GM18502 (cell line): ENCODE measurements at regions not wholly inside any gene's neighbourhood (a gene's known extent, or its start where the extent isn't known, plus 50 kb on each side); places are given as distances from the start of the nearest gene placed in this dataset.

Source experiments
- ATAC-seq: cut with Tn5 transposase; IDR thresholded peaks from one replicate; pipeline ENCODE4 v1.9.1; 2021; ENCODE audit warnings: mild to moderate bottlenecking; ENCODE audit not compliant: unreplicated experiment, poor library complexity

DNA sequence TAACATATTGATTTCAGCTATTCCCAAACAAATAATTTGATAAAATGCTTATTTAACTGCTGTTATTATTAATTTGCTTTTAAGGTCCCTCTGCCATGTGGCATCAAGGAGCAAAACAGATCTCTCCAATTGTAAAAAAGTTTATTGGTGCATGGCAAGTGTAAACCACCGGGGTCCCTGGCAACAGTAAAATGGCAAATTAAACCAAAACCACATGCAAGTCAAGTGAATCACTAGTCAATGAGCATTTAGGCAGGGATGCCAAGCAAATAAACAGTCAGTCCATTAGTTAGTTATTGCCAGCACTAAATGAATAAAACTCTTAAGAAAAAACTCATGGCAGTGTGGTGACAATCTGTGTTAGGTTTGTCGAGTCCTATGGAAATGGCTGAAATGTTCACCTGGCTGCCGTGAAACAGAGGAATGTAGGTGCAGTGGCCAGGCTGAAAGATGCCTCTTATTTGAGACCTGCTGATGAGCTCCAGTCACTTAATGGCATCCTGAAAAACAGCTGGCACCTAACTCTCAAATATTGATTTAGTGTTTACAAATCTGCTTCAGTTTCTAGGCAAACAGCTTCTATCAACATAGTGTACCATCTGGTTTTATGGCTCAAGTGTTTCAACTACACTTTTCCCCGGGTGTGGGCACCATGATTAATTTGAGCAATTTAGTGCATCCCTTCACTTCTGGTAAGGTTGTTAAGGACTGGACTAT lies 296.5 kb upstream of the ITGA1 start:
- ATAC-seq = no peak

DNA sequence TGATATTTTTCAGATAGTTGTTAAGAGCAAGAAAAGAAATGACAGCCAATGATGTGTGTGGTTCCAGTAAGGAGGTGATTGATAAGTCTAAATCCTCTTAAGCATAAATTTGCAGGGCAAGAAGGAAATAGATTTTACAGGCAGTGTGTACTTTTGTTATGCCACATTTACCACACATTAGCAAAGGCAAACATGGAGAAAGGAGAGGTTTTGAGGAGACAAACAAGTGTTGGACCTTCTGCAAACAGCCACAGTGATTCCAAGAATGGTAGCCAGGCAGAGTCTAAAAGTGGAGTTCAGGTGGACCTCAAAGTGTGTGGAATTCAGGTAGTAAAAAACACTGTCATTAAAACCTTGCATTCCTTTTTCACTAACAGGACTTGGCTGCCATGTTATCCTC lies 295.9 kb upstream of the ITGA1 start:
- no peak for ATAC-seq

DNA sequence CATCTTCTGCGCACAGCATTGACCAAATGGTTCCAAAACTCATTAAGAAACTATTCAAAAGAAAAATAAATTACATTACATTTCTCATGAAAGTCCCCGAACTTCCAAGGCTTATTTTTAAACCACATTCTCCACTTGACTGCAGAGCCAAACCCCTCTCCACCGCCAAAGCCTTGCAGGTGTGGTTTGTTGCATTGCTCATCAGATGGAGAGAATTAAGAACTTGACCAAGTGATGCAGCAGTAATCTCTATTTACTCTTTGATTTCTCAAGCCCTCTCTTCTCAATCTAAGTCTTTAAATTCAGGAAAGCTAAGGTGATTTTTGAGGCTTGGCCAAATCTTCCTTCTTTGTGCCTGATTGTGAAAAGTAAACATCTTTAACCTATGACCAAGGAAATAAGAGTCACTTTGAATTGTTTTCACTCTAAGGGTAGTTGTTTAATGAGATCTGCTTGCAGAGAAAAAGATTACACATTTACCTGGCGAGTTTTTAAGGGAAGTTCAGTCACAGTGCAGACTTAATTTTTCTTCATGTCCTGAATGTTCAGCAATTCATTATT lies 290.5 kb upstream of the ITGA1 start:
- ATAC-seq = no peak

DNA sequence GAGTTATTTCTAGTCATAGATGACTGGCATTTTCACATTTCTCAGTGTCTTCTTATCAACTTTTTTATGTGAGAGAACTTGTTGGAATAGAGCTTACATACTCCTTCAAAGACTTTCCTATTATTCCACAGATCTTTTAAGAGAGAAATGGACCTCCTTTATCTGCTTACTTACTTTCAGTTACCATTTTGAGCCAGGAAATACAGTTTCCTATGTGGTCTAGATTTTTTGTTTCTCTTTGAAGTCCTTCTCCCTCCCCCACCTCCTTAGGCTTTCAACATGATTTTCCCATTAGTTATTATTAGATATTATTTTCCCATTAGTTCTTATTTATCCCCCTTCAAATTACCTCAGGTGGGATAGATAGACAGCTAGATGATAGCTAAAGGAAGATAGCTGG lies 289.1 kb upstream of the ITGA1 start:
- ATAC-seq = no peak

DNA sequence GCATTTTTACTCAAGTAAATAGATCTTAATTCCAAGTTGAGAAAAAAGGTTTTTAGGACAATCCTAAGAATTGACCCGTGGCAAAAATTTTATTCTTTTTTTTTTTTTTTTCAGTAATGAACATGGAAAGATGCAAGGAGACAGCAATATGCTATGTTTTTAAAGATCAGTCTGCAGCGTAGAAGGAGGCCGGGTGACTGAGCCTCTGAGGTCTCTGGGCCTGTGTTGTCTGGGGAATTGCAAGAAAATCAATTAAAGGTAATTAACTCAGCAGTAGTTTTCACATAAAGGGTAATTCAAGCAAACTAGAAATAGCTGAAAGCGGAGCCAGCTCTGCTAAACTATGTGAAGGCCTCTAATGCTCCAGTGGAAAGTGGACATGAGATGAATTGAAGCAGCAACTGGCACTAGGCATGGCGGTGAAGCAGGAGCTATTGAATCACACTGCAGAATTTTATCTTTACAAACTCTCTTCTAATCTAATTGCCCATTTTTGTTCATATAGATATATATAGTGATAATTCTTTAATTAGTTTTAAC lies 285.2 kb upstream of the ITGA1 start:
- no peak for ATAC-seq

DNA sequence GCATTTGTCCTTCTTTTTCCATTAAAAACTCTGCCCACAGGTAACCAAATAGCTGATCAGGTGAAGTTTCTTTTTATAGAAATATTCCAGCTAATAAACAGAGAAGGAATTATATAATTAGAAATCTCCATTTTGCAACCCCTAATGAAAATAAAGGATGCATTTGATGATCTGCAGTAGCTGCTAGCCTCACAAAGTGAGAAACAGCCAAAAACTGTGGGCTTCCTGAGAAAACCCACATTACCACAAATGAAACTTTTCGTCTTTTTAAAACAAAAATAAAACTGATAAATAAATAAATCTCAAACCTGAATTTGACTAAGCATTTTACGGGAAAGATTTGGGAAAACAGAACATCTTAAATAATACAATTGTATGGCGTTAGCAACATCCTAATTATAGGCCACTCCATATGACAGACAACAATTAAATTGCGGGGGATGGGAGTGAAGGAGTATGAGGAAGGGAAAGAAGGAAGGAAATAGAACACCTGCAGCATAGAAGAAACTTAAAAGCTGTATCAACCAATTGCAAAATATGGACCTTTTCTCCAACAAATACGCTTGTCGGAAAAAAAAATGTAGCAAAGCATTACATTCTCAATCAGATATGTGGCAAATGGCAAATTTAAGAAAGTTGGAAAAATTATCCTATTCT lies 283.0 kb upstream of the ITGA1 start:
- no peak for ATAC-seq

DNA sequence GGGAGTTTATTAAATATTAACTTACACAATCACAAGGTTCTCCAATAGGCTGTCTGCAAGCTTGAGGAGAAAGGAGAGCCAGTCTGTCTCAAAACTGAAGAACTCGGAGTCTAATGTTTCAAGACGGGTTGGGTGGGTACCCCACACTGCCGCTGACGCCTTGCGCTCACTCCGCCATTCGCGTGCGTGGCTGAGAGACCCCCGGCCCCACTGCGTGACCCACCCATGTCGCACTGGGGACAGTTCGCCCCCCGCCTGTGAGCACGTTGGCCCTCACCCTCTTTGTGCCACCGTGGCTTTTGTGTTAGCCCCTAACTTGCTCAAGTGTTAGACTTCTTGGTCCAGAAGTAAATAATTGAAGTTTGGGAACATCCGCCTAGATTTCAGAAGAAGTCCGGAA lies 270.0 kb upstream of the ITGA1 start:
- no peak for ATAC-seq

DNA sequence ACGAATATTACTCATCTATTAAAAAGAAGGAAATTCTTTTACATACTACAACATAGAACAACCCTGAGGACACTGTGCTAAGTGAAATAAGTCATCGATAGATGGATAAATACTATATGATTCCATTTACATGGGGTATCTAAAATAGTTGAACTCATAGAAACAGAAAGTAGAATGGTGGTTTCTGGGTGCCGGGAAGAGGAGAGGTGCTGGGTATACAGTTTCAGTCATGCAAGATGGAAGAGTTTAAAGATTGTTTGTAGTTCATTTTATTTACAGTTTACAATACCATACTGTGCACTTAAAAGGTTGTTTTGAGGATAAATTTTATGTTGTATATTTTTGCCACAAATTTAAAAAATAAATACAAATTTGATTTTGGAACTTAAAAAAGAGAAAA lies 267.5 kb upstream of the ITGA1 start:
- no peak for ATAC-seq

DNA sequence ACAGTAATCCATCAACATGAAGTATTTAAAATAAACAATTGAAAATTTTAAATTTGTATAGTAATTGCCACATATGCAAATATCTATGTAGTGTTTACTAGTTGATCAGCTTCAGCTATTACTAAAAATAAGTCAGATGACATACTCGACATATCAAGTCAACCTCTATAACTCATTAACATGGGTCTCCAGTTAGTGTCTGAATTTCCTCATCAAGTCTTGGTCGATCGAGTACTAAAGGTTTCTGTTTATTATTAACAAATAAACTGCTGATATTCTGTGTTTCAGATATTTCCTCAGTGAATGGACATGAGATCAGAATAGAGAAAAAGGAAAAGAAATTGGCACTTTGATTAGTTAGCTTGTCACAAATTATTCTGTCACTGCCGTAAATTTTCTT lies 266.5 kb upstream of the ITGA1 start:
- no peak for ATAC-seq

DNA sequence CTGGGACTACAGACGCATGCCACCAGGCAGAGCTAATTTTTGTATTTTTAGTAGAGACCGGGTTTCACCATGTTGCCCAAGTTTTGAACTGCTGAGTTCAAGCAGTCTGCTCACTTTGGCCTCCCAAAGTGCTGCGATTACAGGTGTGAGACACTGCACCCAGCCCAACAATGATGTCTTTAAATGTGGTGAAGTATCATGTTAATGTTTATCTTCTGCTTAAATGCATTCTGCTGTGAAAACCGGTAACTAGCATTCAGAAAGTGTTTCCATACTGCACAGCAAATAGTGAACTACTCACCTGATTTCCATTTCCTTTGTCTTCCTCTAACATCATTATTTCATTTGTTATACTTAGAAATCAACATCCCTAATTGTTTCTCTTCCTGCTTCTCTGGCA lies 264.0 kb upstream of the ITGA1 start:
- ATAC-seq = no peak

DNA sequence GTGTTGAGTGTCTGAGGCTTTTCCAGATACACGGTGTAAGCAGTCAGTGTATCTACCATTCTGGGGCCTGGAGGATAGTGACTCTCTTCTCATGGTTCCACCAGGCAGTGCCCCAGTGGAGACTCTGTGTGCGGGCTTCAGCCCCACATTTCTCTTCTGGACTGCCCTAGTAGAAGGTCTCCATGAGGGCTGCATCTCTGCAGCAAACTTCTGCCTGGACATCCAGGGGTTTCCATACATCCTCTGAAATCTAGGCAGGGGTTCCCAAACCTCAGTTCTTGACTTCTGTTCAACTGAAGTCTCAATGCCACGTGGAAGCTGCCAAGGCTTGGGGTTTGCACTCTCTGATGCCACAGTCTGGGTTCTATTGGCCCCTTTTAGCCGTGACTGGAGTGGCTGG lies 256.6 kb upstream of the ITGA1 start:
- no peak for ATAC-seq

DNA sequence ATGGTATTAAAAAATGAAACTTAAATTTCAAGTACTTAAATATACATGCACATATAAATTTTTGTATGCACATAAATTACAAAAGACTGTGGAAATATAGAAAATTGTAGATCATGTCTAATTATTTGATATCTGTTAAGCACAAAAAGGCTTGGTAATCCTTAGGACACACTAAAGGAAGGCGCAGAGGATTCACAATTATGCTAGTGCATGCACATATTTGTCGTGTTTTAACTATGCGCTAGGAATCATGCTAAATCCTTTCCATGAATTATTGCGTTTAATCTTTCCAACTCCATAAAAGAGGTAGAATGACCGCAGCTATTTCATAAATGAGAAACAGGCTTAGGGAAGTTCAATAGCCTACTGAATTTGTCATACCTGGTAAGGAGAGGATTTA lies 244.1 kb upstream of the ITGA1 start:
- ATAC-seq = no peak

DNA sequence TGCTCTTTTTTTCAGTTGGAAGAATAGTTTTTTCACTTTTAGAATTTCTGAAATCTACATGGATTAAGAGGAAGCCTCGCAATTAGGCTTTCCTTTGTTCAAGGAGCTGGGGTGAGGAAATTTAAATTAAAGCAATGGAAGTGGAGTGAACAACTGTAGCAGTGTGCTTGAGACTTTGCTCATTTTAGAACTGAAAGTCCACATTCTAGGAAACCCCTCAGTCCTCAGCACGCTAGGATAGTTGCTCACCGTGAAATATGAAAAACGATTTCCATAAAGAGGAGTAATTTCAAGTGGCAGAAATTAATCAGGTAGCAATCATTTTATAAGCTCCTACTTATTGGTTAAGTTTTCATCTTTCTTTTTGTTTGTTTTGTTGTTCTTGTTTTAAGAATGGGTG lies 243.0 kb upstream of the ITGA1 start:
- no peak for ATAC-seq

DNA sequence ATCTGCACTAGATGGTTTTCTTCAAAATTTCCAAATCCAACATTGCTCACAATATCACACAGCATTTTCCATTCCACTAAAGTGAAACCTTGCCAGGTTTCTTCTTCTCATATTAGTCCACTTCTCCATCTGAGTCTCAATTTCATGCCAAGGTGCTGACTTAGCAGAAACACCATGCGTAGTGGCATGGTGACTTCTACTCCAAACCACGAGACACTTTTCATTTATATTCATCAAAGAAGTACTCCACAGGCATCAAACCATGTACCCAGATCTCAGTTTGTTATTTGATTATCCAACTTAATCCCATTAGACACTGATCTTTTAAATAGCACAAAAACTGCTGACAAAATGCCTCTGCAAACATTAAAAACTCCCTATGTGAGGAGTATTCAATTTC lies 233.4 kb upstream of the ITGA1 start:
- ATAC-seq = no peak

DNA sequence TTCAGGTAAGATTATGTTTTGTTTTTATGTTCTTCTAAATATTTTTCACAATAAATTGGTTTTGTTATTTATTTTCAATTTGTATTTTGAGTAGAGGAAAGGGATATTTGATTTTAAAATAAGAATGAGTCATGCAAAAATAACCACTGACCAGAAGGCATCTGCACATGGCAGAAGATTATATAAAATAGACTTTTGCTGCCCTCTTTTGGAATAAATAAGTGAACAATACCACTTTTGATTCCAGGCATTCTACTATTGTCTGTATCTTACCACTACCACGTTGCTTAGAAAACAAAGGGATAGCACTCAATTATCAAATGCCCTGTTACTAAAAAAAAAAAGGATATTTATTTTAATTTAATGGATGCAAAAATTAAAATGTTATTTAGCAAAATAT lies 227.3 kb upstream of the ITGA1 start:
- ATAC-seq = no peak

DNA sequence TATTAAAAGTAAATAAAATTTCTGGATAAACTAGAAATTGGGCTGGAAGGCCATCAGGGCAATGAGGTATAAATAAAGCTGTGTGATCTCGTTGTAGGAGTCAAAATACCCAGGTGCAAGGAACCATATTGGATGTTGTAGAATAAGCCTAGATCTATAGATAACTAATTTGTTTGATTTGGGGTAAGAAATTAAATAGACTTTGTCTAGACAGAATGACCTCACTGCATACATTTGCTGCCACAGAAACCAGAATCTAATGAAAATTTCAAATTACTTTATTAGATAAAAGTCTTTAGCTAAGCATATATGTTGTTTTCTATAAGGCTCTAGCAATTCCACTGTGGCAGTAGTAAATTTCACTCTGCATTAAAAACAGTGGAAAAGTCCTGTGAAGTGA lies 225.2 kb upstream of the ITGA1 start:
- ATAC-seq = no peak

DNA sequence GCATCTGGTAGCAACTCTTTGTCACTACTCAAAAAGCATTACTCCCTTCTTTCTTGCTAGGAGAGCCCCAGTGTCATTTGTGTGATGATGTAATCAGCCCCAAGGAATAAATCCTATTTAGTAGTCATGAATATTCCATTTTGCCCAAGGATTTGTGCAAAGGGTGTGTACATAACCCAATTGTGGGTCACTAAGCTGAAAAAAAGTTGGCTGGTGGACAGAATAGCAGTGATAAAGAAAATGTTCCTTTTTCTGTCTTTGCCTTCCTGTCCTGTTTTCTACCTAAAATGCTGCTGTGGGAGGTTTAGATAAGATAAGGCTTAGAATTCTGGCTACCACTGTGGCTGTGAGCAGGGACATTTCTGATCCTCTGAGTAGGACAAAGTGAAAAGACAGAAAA lies 223.1 kb upstream of the ITGA1 start:
- no peak for ATAC-seq

DNA sequence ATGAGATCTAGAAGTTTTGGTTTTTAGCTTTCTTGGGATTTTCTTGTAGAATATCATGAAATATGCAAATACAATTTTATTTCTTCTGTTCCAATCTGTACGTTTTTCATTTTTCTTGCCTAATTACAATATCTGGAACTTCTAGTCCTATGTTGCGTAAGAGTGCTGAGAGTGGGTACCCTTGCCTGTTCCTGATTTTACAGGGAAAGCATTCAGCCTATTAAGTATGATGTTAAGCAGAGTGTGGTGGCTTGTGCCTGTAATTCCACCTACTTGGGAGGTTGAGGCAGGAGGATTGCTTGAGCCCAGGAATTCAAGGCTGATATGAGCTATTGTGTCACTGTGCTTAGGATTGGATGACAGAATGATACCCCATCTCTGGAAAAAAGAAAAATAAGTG lies 210.2 kb upstream of the ITGA1 start:
- no peak for ATAC-seq

DNA sequence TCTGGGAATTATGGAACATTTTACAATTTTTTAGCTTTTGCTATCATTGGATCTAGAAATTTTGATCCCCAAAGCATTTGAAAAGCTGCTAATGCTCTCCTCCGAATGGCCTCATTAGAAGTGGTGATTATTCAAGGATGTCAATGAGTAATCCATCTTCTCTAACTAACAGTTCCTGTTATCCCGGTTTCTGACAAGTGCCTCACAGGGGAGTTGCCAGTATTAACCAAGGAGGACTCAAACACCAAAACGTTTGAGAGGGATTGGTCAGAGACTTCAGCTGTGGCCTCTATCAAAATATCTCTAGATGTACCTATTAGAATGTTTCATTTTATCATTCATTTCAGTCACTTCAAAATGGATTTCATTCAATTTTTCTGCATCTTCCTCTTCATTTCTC lies 208.3 kb upstream of the ITGA1 start:
- no peak for ATAC-seq

DNA sequence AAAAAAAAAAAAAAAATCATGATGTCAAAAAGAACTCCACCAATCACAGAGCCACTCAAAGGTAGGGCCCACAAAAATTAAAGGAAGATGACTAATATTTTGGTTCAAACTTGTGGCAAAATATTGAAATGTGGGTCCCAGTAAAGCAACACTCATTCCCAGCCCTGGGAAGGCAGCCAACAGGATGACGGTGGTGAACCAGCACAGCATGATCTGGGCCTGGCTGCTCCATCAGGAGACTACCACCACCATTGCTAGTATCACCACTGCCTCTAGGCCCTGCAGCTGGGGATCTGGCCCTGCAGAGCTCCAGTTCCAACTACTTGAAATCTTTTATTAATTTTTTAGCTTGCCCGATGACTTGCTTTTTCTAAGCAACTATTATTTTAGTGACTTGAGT lies 206.8 kb upstream of the ITGA1 start:
- no peak for ATAC-seq

DNA sequence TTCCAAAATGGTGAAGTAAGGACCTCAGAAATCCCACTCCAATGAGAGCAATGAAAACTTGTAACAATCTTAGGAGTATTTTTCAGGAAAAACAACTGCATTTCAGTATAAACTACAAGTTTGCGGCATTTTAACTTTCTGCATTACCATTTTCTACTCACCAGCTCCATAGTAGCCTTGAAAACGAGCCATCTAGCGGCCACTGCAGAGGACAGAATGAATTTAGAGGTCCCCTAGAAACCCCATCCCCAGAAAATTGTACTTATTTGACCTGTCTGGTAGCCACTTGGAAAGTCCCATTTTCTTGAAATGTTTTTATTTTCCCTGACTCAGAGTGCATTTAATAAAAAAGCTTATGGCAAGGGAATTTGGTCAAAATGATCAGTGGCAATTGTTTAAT lies 205.4 kb upstream of the ITGA1 start:
- ATAC-seq = no peak

DNA sequence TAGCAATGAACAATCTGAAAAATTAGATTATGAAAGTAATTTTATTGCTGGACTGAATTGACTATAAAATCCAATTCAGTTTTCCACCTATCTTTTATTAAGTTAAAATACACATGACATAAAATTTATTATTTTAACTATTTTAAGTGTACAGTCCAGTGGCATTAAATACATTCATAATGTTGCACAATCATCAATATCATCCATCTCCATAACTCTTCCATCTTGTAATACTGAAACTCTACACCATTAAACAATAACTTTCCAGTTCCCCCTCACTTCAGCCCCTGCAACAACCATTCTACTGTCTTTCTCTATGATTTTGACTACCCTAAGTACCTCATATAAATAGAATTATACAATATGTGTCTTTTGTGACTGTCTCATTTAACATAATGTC lies 200.6 kb upstream of the ITGA1 start:
- ATAC-seq = no peak
